ENCODE measurements at regions not wholly inside any gene's neighbourhood (a gene's known extent, or its start where the extent isn't known, plus 50 kb on each side); places are given as distances from the start of the nearest gene placed in this dataset.

GRCh38 chr1:184141361-184141880 lies 89.9 kb downstream of the TSEN15 start:
- DNase-seq, result no peak

GRCh38 chr1:184143449-184143848 lies 91.9 kb downstream of the TSEN15 start:
- no peak for DNase-seq

GRCh38 chr1:184145083-184145482 lies 93.6 kb downstream of the TSEN15 start:
- DNase-seq, result no peak

- DNase-seq, result no peak
Observed at GRCh38 chr1:184146202-184146601, 94.7 kb downstream of the TSEN15 start.

GRCh38 chr1:184150776-184151531 lies 99.4 kb downstream of the TSEN15 start:
- no peak for DNase-seq

- DNase-seq, result no peak
Observed at GRCh38 chr1:184152434-184152898, 100.9 kb downstream of the TSEN15 start.

GRCh38 chr1:184152974-184153373 lies 101.4 kb downstream of the TSEN15 start:
- no peak for DNase-seq

GRCh38 chr1:184153731-184154130 lies 102.2 kb downstream of the TSEN15 start:
- DNase-seq, result no peak

GRCh38 chr1:184156521-184157393 lies 105.2 kb downstream of the TSEN15 start:
- no peak for DNase-seq

GRCh38 chr1:184157394-184157742 lies 105.8 kb downstream of the TSEN15 start:
- DNase-seq, result no peak

GRCh38 chr1:184158896-184159681 lies 107.6 kb downstream of the TSEN15 start:
- no peak for DNase-seq

- DNase-seq, result no peak
Observed at GRCh38 chr1:184160236-184160635, 108.7 kb downstream of the TSEN15 start.

GRCh38 chr1:184161071-184161698 lies 109.7 kb downstream of the TSEN15 start:
- DNase-seq, result no peak

GRCh38 chr1:184162281-184162680 lies 110.8 kb downstream of the TSEN15 start:
- DNase-seq, result no peak

- DNase-seq, result no peak
Observed at GRCh38 chr1:184163674-184164465, 112.3 kb downstream of the TSEN15 start.

- DNase-seq, result no peak
Observed at GRCh38 chr1:184164536-184164935, 113.0 kb downstream of the TSEN15 start.

GRCh38 chr1:184166485-184166884 lies 115.0 kb downstream of the TSEN15 start:
- no peak for DNase-seq

- DNase-seq, result no peak
Observed at GRCh38 chr1:184167352-184167751, 115.8 kb downstream of the TSEN15 start.

- no peak for DNase-seq
Observed at GRCh38 chr1:184170719-184171118, 119.2 kb downstream of the TSEN15 start.

- no peak for DNase-seq
Observed at GRCh38 chr1:184176058-184176457, 124.5 kb downstream of the TSEN15 start.

GRCh38 chr1:184181044-184181443 lies 129.5 kb downstream of the TSEN15 start:
- no peak for DNase-seq

- no peak for DNase-seq
Observed at GRCh38 chr1:184183919-184184318, 132.4 kb downstream of the TSEN15 start.
